ENCODE measurements at regions not wholly inside any gene's neighbourhood (a gene's known extent, or its start where the extent isn't known, plus 50 kb on each side); places are given as distances from the start of the nearest gene placed in this dataset.
"Not testable (repeated sequence)": the region's sequence is repeated elsewhere in the genome, so short reads cannot be mapped to it uniquely, and the experiment has no call there.

DNA sequence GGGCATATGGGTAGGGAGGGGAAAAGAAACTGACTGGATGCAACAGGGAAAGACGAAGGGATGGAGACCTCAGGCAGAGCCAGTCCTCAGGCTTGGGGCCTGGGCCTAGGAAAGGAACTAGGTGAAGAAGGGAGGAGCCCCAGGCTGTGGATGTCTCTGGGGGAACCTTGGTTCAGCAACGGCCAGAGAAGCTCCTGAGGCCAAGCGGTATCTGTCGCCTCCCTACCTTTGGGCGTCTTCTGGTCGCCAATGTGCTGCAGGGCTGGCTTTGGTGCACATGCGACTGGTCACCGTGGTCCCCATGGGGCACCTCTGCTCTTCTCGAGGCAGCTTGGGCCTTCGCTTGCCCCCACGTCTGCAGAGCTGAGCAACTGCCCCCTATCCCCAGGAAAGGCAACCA is 2195.0 kb upstream of the DEFB115 start:
- TF ChIP-seq, protein P1, sequence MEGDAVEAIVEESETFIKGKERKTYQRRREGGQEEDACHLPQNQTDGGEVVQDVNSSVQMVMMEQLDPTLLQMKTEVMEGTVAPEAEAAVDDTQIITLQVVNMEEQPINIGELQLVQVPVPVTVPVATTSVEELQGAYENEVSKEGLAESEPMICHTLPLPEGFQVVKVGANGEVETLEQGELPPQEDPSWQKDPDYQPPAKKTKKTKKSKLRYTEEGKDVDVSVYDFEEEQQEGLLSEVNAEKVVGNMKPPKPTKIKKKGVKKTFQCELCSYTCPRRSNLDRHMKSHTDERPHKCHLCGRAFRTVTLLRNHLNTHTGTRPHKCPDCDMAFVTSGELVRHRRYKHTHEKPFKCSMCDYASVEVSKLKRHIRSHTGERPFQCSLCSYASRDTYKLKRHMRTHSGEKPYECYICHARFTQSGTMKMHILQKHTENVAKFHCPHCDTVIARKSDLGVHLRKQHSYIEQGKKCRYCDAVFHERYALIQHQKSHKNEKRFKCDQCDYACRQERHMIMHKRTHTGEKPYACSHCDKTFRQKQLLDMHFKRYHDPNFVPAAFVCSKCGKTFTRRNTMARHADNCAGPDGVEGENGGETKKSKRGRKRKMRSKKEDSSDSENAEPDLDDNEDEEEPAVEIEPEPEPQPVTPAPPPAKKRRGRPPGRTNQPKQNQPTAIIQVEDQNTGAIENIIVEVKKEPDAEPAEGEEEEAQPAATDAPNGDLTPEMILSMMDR (IDR thresholded peaks at IDR 0.05), result not testable (repeated sequence)
- TF ChIP-seq POLR2A (IDR thresholded peaks at IDR 0.05), result not testable (repeated sequence)

Measured in thyroid gland (tissue), 4 donors.